ENCODE measurements at regions not wholly inside any gene's neighbourhood (a gene's known extent, or its start where the extent isn't known, plus 50 kb on each side); places are given as distances from the start of the nearest gene placed in this dataset.
"Not testable (repeated sequence)": the region's sequence is repeated elsewhere in the genome, so short reads cannot be mapped to it uniquely, and the experiment has no call there.

DNA sequence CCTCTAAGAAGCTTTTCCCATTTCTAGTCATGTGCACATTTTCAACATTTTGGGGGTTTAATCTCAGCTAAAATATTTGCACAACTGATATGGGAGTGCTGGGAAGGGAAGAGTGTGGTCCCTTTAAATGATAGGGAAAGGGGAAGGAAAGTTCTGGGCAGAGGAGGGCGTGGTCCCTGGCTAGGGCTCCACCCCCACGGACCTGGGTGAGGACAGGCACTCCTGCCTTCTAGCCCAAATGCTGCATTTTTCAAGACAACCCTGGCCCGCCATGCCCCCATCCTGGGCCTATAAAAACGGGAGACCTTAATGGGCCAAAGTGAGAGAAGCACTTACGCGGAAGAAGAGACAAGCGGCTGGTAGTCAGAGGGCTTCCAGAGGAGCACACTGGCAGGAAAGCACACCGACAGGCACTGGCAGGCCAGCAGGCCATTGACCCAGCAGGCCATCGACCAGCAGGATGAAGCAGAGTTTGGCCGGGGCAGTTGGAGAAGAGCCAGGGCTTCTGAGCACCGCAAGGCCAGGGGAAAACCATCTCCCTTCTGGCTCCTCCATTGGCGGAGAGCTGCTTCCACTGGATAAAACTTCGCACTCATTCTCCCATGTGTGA, 266.7 kb downstream of the SPRY2 start:
- DNase-seq = no peak

DNA sequence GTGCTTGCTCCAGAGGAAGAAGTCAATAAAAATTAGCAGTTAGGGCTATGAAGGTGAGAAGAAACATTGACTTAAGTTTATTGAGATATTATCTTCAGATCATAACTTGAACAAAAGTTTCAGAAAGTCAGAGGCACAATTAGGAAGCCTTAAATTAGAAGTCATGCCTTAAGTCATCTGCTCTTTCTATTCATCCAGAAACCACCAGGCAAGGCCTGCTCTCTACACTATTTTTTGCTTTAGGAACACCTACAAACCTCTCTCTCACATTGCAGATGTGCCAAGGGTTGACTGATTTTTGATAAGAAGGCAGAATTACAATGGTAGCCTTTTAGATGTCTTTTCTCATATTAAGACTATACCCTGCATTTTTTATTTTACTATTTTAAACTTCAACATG, 268.7 kb downstream of the SPRY2 start:
- DNase-seq = no peak

DNA sequence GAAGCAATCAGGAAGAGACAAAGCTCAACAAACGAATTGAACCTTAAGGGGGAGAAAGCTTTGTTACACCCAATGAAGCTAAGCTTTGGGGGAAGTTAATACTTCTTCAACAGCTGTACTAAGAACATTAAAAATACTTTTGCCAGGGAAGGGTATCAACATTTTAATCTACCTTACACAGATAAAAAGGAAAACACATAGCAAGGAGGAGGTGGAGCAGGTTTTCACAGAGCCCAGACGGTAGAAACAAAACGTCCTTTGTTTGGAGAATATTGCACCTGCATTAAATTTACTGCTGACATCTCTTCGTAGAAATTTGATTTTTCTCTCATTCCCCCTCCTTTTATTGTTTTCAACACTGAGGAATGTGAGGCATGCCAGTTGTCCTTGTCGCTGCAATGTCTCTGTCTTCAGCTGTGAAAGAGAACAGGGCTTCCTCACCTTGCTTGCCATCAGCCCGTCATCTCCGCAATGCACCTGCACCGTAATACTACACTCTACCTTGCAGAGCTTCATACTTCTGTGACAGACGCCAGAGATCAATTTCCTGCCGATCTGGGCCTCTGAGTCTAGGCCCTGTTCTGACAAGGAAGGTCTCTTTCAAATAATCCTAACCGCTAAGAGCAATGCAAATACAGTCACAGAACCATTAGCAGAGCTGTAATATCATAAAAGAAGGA, 270.8 kb downstream of the SPRY2 start:
- no peak for DNase-seq

DNA sequence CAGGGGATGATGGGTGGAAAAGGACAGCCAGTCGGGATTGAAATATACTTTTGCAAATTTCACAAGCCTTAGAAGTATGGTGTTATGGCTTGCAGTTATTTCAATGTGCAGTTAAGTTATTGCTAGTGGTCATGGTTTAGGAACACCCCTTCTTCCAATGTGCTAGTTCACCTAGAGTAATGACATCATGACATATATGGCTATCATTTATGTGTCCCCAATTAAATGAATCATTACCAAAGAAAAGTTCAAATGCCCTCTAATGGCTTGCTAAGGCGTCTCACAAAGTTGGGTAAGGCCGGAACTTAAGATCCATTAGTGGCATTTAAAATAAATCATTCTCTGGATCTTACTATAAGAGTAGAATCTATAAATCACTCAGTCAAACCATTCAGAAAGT, 271.6 kb downstream of the SPRY2 start:
- DNase-seq = no peak

DNA sequence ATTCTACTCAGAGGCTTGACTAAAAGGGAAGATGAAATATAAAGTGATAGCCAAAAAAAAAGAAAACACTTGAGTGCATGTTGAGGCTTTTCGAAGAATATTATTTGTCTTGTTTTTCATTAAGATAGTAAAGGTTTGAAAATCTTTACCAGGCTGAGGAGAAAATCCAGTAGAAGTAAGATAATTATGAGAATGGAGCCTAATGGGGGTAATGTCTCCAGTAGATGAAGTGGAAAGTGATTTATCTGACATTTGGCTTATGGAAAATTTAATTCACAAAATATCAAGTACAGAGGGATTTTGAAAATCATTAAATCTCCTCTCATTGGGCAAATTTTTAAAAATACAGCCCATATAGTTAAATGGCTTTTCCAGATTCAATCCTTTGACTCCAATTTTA, 274.9 kb downstream of the SPRY2 start:
- no peak for DNase-seq

- DNase-seq = not testable (repeated sequence)
Measured at GRCh38 chr13:80062416-80062815, 278.5 kb downstream of the SPRY2 start.

GRCh38 chr13:80059789-80060188, 281.1 kb downstream of the SPRY2 start:
- DNase-seq = no peak

- no peak for DNase-seq
Measured at GRCh38 chr13:80058626-80059025, 282.3 kb downstream of the SPRY2 start.

GRCh38 chr13:80055847-80056246, 285.1 kb downstream of the SPRY2 start:
- no peak for DNase-seq

DNA sequence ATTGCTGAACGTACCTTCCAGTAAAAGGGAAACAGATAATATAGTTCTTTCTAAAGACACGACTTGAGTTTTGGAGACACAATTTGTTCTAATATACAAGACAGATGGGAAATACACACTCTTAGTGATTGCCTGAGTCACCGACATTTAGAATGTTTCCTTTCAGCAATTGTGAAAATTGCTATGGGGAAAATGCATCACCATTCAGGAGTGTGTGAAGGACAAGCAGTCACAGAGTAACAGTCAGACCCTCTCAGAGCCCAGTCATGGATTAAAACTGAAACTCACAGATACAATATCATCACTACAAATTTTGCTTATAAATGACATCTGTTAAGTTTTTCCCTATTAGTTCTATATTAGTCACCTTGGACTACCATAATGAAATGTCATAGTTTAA, 286.1 kb downstream of the SPRY2 start:
- DNase-seq = peak; percentile 54

DNA sequence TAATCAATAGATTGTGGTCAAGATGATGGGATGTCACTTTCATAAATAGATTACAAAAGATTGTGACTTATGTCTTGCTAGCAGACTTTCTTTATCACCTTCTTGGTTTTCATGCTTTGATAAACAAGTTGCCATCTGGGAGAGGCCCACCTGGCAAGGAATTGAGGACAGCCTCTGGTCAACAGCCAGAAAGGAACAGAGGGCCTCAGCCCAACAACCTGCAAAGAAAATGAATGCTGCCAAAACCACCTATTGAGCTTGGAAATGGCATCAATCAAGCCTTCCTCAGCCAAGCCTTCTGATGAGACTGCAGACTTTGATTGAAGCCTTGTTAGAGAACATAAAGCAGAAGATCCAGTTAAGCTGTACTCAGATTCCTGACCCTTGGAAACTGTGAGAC, 288.6 kb downstream of the SPRY2 start:
- DNase-seq = no peak

DNA sequence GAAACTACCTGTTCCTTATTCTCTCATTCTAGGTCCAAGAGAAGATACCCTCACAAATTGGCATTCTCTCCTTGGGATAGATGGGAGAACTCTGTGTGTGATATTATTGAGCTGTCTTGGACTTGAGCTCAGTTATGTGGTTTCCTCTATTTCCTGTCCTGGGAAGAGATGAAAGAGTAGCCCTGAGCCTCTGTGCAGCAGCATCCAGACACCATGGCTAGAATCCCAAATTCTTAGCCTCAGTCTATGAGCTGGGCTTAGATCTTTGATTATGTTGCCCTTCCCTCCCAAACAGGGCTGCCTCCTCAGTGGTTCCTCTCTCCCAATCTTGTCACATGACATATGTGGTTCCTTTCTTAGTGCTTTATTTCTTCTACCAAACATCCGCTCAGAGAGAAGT, 290.7 kb downstream of the SPRY2 start:
- peak; percentile 38 for DNase-seq

DNA sequence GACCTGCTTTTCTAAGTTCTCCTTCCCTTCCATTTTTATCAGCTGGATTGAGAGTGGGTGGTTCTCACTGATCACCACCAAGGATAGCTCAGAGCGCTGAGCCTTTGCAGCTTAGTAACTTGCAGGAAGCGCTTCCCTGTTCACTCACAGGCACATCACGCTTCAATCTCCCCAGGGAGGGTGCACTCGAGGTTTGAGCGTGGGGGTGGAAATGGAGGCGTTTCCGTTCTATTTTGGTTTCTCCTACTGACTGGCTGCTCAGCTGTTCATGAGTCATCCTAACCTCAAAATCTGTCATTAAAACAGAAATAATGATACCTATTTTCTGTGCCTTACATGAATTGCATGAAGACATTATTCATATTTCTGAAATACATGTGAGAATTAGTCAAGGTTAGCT, 292.1 kb downstream of the SPRY2 start:
- peak; percentile 97 for DNase-seq

DNA sequence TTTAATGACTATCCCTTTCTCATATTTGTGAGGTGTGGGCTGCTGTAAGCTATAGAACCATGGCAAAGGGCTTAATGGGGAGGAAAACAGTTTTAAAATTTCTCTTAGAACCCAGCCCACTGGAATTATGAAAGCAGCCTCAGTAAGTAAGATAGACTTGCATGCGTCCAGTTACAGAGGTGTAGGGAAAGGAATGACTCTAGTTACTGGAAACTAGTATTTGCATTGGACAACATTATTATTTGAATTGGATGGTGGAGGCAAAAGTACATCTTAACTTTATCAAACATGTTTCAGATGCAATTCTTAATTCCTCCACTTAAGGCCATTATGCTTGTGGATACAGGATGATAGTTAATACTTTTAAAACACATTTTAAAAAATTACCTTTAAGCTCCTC, 292.9 kb downstream of the SPRY2 start:
- no peak for DNase-seq

DNA sequence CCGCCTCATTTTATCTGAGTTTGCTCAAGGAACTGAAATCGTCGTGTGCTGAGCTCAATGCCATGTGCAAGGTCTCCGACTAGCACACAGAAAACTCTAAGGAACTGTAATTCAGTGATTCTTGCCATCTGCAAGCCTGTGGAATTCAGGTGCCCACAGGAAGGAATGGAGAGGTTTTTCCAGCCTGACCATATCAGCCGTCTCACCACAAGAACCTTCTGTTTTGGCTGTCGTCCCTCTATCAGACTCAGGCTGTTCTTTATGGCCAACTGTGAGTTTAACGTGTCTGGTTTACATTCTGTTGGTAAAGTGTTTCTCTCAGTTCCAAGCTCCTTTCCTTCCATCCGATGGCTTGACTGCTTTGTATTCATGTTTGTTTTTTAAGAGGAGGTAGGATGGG, 293.5 kb downstream of the SPRY2 start:
- DNase-seq = peak; percentile 75

- no peak for DNase-seq
Measured at GRCh38 chr13:80040981-80041317, 300.0 kb downstream of the SPRY2 start.

- peak; percentile 99 for DNase-seq
Measured at GRCh38 chr13:80040196-80040980, 300.5 kb downstream of the SPRY2 start.

DNA sequence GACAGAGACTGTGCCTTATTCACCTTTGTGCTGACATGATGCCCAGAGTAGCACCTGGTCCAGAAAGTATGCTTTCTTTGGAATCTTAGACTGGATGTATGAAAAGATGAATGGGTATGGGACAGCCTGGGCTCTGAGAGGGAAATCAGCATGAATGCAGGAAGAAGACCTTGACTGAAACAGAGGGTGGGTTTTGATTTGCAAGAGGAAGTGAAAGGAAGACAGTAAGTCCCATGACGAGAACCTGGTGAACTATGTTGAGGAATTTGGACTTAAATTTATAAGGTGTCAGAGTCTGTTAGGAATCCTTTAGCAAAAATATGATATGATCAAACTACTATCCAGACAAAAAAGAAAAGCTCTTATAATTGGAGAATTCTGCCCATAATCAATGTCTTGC, 301.9 kb downstream of the SPRY2 start:
- DNase-seq = no peak

- DNase-seq = no peak
Measured at GRCh38 chr13:80038371-80038770, 302.6 kb downstream of the SPRY2 start.

GRCh38 chr13:80037505-80037888, 303.4 kb downstream of the SPRY2 start:
- peak; percentile 91 for DNase-seq

GRCh38 chr13:80036845-80037504, 304.0 kb downstream of the SPRY2 start:
- DNase-seq = no peak

- DNase-seq = no peak
Measured at GRCh38 chr13:80035096-80035495, 305.8 kb downstream of the SPRY2 start.

GRCh38 chr13:80033951-80034350, 307.0 kb downstream of the SPRY2 start:
- no peak for DNase-seq

DNA sequence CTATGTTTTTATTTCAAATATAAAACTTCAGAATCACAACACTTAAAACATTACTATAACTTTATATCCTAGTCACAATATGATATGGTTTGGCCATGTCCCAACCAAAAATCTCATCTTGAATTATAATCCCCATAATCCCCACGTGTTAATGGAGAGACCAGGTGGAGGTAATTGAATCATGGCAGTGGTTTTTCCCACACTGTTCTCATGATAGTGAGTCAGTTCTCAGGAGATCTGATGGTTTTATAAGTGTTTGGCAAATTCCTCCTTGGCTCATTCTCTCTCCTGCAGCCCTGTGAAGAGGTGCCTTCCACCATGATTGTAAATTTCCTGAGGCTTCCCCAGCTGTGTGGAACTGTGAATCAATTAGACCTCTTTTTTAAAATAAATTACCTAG, 307.6 kb downstream of the SPRY2 start:
- peak; percentile 14 for DNase-seq
